GM23248 (cell line): ENCODE measurements at regions not wholly inside any gene's neighbourhood (a gene's known extent, or its start where the extent isn't known, plus 50 kb on each side); places are given as distances from the start of the nearest gene placed in this dataset.

Source experiments
- EZH2 ChIP-seq: fragments of 200-600 bp; sonication (generic); IDR thresholded peaks from 2 replicates; pipeline ENCODE4 v1.6.1; 2018; ENCODE audit warnings: antibody characterized with exemption, mild to moderate bottlenecking; ENCODE audit not compliant: insufficient read depth, poor library complexity, severe bottlenecking
- EZH2phosphoT487 ChIP-seq: fragments of 200-600 bp; sonication (generic); IDR thresholded peaks from 2 replicates; pipeline ENCODE4 v1.6.1; 2018; ENCODE audit warnings: antibody characterized with exemption, moderate library complexity, mild to moderate bottlenecking, low read depth; ENCODE audit not compliant: insufficient read depth

GRCh38 chr13:34025746-34026145 lies 207.8 kb downstream of the RFC3 start:
- TF ChIP-seq EZH2: no peak
- TF ChIP-seq EZH2phosphoT487: no peak
